OCI-LY7 (cell line): ENCODE measurements at regions not wholly inside any gene's neighbourhood (a gene's known extent, or its start where the extent isn't known, plus 50 kb on each side); places are given as distances from the start of the nearest gene placed in this dataset.

Experiments
- BruUV-seq: library from RNA; stranded (reverse); fragments of 400-500 nt; replicated peaks from 2 replicates; lab custom pipeline; 2021; lab: Mats Ljungman, UMichigan
- CTCF ChIA-PET: fragments of 300-600 bp; sonication (Branson Sonifier 250); formaldehyde crosslinking; loops from one replicate; lab custom pipeline; 2022; ENCODE audit warnings: antibody characterized with exemption; ENCODE audit not compliant: unreplicated experiment; lab: Charles Lee
- POLR2A ChIA-PET: fragments of 300-600 bp; sonication (Branson Sonifier 250); formaldehyde crosslinking; loops from one replicate; lab custom pipeline; 2022; ENCODE audit warnings: antibody characterized with exemption; lab: Charles Lee
- DNase-seq: peaks from one replicate; pipeline ENCODE4 v3.0.0-alpha.2; 2015; ENCODE audit warnings: low spot score
- H2AFZ ChIP-seq: fragments of 200-600 bp; sonication (generic), shearing (Covaris generic); 2 replicates; pipeline ENCODE4 v1.6.1; 2014; ENCODE audit warnings: mild to moderate bottlenecking, antibody characterized with exemption, low read length, moderate library complexity
- H3K27ac ChIP-seq: fragments of 200-600 bp; sonication (generic); 2 replicates; pipeline ENCODE4 v1.5.1; 2014; ENCODE audit warnings: mixed run types, low read depth, mild to moderate bottlenecking, moderate library complexity, low read length, inconsistent platforms; ENCODE audit not compliant: poor library complexity, severe bottlenecking
- H3K36me3 ChIP-seq: fragments of 200-600 bp; sonication (generic); 2 replicates; pipeline ENCODE4 v1.6.1; 2014; ENCODE audit warnings: mild to moderate bottlenecking, antibody characterized with exemption, low read length, moderate library complexity, mixed read lengths; ENCODE audit not compliant: insufficient read depth
- H3K4me1 ChIP-seq: fragments of 200-600 bp; sonication (generic); 2 replicates; pipeline ENCODE4 v1.5.1; 2014; ENCODE audit warnings: mild to moderate bottlenecking, low read length; ENCODE audit not compliant: insufficient read depth, poor library complexity, severe bottlenecking
- H3K4me2 ChIP-seq: fragments of 200-600 bp; sonication (generic); 2 replicates; pipeline ENCODE4 v1.6.1; 2014; ENCODE audit warnings: mild to moderate bottlenecking, low read length
- H3K4me3 ChIP-seq: fragments of 200-600 bp; sonication (generic); 2 replicates; pipeline ENCODE4 v1.5.1; 2014; ENCODE audit warnings: mild to moderate bottlenecking, low read depth, low read length; ENCODE audit not compliant: poor library complexity, severe bottlenecking
- H3K79me2 ChIP-seq: fragments of 200-600 bp; sonication (generic); 2 replicates; pipeline ENCODE4 v1.6.1; 2016; ENCODE audit warnings: low read depth, mild to moderate bottlenecking, low read length, moderate library complexity, mixed read lengths; ENCODE audit not compliant: insufficient read depth
- H3K9me2 ChIP-seq: fragments of 200-600 bp; sonication (generic); 2 replicates; pipeline ENCODE4 v1.6.1; 2016; ENCODE audit warnings: mild to moderate bottlenecking, low read length, mixed read lengths; ENCODE audit not compliant: insufficient read depth
- H3K9me3 ChIP-seq: fragments of 200-600 bp; sonication (generic); 2 replicates; pipeline ENCODE4 v1.6.1; 2014; ENCODE audit warnings: mild to moderate bottlenecking, mixed run types, low read length, mixed read lengths
- H4K20me1 ChIP-seq: fragments of 200-600 bp; sonication (generic); 2 replicates; pipeline ENCODE4 v1.6.1; 2014; ENCODE audit warnings: mild to moderate bottlenecking, antibody characterized with exemption, low read length, moderate library complexity, mixed read lengths; ENCODE audit not compliant: insufficient read depth
- CTCF ChIP-seq: fragments of 200-600 bp; sonication (generic); conservative IDR thresholded peaks from 2 replicates; pipeline ENCODE4 v1.5.1; 2014; ENCODE audit warnings: mild to moderate bottlenecking, antibody characterized with exemption, low read length, moderate library complexity, mixed read lengths
- EZH2phosphoT487 ChIP-seq: fragments of 200-600 bp; sonication (generic); IDR thresholded peaks from 2 replicates; pipeline ENCODE4 v1.6.1; 2018; ENCODE audit warnings: low read depth, borderline replicate concordance, mild to moderate bottlenecking, mixed run types, antibody characterized with exemption, low read length, moderate library complexity, mixed read lengths
- intact Hi-C: fragments of 100-400 bp; cut with micrococcal nuclease; formaldehyde crosslinking; loops from one replicate; pipeline ENCODE4 v1.10.0; 2022; ENCODE audit not compliant: unreplicated experiment

- Histone ChIP-seq H3K9me3 (no peaks in the 10 kb centered on the region), H3K4me3 (no peak overlapping the region)
- CTCF ChIA-PET = no interaction called here
Observed at GRCh38 chr2:128489526-128490273, 171.0 kb upstream of the HS6ST1 start.

GRCh38 chr2:128490321-128490720, 171.7 kb upstream of the HS6ST1 start:
- no peak overlapping the region for H3K27ac ChIP-seq
- no peaks in the 10 kb centered on the region for H3K4me1 ChIP-seq
- CTCF ChIA-PET = no interaction called here
- H2AFZ ChIP-seq = no peak overlapping the region
- H3K4me2 ChIP-seq = no peak overlapping the region
- no peak overlapping the region for H3K4me3 ChIP-seq
- intact Hi-C loops = no loop called here
- TF ChIP-seq EZH2phosphoT487 (no peak), CTCF (no peak)
- POLR2A ChIA-PET = no interaction called here
- H3K9me2 ChIP-seq = no peaks in the 10 kb centered on the region
- no peaks in the 10 kb centered on the region for H3K79me2 ChIP-seq
- no peaks in the 10 kb centered on the region for H3K9me3 ChIP-seq
- no peak for DNase-seq
- no TSS peak for BruUV-seq
- no peaks in the 10 kb centered on the region for H3K36me3 ChIP-seq
- H4K20me1 ChIP-seq = no peaks in the 10 kb centered on the region

More at GRCh38 chr2:128489526-128490273, 171.0 kb upstream of the HS6ST1 start:
- no TSS peak for BruUV-seq
- H3K4me1 ChIP-seq = no peaks in the 10 kb centered on the region
- POLR2A ChIA-PET = no interaction called here
- H3K4me2 ChIP-seq = no peak overlapping the region
- H4K20me1 ChIP-seq = no peaks in the 10 kb centered on the region
- no peaks in the 10 kb centered on the region for H3K79me2 ChIP-seq
- TF ChIP-seq CTCF = no peak
- TF ChIP-seq EZH2phosphoT487 = no peak
- intact Hi-C loops = no loop called here
- no peaks in the 10 kb centered on the region for H3K9me2 ChIP-seq
- H2AFZ ChIP-seq = no peak overlapping the region
- no peaks in the 10 kb centered on the region for H3K36me3 ChIP-seq
- DNase-seq = no peak
- H3K27ac ChIP-seq = no peak overlapping the region

GRCh38 chr2:128490881-128491691, 172.4 kb upstream of the HS6ST1 start:
- no peak for DNase-seq
- H3K4me1 ChIP-seq = no peaks in the 10 kb centered on the region
- H3K9me3 ChIP-seq = no peaks in the 10 kb centered on the region

More at GRCh38 chr2:128490881-128491691, 172.4 kb upstream of the HS6ST1 start:
- Histone ChIP-seq H4K20me1 (no peaks in the 10 kb centered on the region), H3K4me3 (no peak overlapping the region), H3K9me2 (no peaks in the 10 kb centered on the region), H2AFZ (no peak overlapping the region), H3K4me2 (no peak overlapping the region), H3K36me3 (no peaks in the 10 kb centered on the region), H3K27ac (no peak overlapping the region), H3K79me2 (no peaks in the 10 kb centered on the region)
- TF ChIP-seq CTCF (no peak), EZH2phosphoT487 (no peak)
- intact Hi-C loops = no loop called here
- CTCF ChIA-PET = no interaction called here
- POLR2A ChIA-PET = no interaction called here
- BruUV-seq = no TSS peak
